Tibial nerve (tissue), 4 donors: ENCODE measurements at regions not wholly inside any gene's neighbourhood (a gene's known extent, or its start where the extent isn't known, plus 50 kb on each side); places are given as distances from the start of the nearest gene placed in this dataset.
"Not testable (repeated sequence)": the region's sequence is repeated elsewhere in the genome, so short reads cannot be mapped to it uniquely, and the experiment has no call there.

ENCODE experiments used
- CTCF ChIP-seq, 5 experiments: fragments of 200-600 bp in 3 of 5; fragments of 450-650 bp in 2 of 5; sonication (generic) in 3 of 5; IDR thresholded peaks; one replicate each; pipeline ENCODE4 v1.5.1; 2016 to 2019; ENCODE audit warnings: antibody characterized with exemption in 5 of 5, mild to moderate bottlenecking in 3 of 5, moderate library complexity in 2 of 5
- EP300 ChIP-seq, 2 donors: sonication (generic); formaldehyde crosslinking; IDR thresholded peaks; one replicate each; pipeline ENCODE4 v1.6.1; 2017; ENCODE audit warnings: antibody characterized with exemption in 2 of 2, mild to moderate bottlenecking in 1 of 2
- POLR2A ChIP-seq, 2 donors: fragments of 450-650 bp; IDR thresholded peaks; one replicate each; pipeline ENCODE4 v1.6.1; 2017; ENCODE audit warnings: antibody characterized with exemption in 2 of 2, mild to moderate bottlenecking in 2 of 2, moderate library complexity in 2 of 2

GRCh38 chr12:105609001-105609400 is 278.5 kb downstream of the C12orf75 start:
- not testable (repeated sequence) for TF ChIP-seq CTCF, POLR2A, EP300 (IDR thresholded peaks at IDR 0.05)
